HG03060 (cell line): ENCODE measurements at regions not wholly inside any gene's neighbourhood (a gene's known extent, or its start where the extent isn't known, plus 50 kb on each side); places are given as distances from the start of the nearest gene placed in this dataset.

Experiments
- ATAC-seq: cut with Tn5 transposase; IDR thresholded peaks from one replicate; pipeline ENCODE4 v1.9.1; 2021; ENCODE audit warnings: low read depth, moderate number of reproducible peaks; ENCODE audit not compliant: unreplicated experiment

DNA sequence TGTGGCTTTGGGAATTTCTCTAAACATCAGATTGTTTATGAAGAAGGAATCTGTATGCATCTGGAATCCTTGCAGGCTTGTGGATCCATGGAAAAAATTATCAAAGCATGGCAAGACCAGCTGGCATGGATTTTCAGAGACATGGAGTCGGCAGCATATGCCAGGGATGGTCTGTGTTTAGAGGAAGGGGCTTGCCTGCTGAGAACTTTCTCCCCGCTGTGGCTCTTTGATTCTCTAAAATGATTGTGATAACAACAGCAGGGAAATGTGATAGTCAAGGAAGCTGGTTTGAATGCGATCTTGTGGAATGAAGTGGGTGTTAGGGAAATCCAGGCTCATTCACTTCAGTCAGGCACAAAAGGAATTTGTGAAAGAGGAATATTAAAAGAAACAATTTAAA is 245.7 kb upstream of the THRB start:
- ATAC-seq, result no peak

GRCh38 chr3:24741506-24741905 is 246.9 kb upstream of the THRB start:
- ATAC-seq, result no peak

- no peak for ATAC-seq
These were observed 253.9 kb upstream of the THRB start for GRCh38 chr3:24748520-24748919.

- no peak for ATAC-seq
These were observed 256.4 kb upstream of the THRB start for GRCh38 chr3:24751020-24751419.

DNA sequence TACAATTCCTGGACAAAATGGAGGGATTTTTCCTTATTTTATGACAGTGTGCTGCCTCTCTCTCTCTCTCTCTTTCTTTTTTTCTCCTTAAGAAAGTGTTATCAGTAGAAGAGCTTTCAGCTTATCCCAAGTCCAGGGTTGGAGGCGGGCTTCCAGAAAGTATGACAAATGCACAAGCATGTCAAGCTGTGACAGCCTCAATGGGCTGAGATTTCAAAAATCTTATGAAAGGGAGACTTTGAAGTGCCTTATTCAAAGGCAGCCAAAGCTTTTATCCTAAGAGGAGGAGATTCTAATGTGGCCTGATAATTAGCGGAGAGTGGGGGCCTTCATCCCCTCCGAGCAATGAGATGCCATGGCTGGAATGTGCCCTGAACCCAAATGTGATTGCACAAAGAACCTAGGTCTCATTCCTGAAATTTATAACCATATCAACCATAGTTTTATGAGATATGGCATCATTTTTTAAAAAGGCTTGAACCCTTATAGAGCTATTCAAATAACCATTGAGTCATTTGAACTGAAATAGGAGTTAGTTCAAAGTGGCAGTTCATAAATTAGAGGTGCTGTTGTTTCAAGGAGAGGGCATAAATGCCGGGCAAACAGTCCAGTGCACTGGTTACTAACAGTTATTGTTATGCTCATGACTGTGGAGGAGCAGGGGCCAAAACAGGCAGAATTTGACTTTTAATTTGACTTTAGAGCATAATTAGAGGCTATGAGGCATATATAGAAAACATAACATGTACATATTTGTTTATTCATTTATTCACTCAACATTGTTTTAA is 261.6 kb upstream of the THRB start:
- ATAC-seq, result no peak

GRCh38 chr3:24763393-24763792 is 268.7 kb upstream of the THRB start:
- no peak for ATAC-seq

DNA sequence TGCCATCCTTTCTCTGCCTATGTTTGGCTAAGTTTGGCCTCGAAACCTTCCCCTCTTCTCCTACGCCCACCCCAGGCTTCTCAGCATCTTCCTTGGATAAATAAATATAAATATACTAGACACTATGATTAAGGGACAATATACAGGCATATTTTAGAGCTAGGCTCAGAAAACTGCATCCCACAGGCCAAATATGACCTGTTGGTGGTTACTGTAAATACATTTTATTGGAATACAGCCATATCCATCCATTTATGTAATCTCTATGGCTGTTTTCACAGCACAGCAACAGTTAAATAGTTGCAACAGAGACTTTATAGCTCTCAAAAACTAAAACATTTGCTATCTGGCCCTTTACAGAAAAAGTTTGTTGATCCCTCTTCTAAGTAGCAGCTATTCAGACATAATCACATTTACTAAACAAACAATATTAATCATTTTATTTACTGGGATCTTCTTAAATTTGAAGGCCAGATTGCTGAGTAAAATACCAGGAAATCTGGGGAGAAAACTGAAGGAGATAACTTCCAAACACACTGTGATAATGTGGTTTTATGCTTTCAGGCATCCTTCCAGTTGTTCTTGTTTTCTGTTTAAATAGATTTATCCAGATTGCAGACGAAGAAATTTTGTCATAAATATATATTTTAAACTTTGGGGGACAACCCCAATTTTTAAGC is 269.7 kb upstream of the THRB start:
- ATAC-seq, result no peak

GRCh38 chr3:24765399-24765798 is 270.7 kb upstream of the THRB start:
- no peak for ATAC-seq

GRCh38 chr3:24769918-24770317 is 275.3 kb upstream of the THRB start:
- ATAC-seq, result no peak

- no peak for ATAC-seq
These were observed 279.1 kb upstream of the THRB start for GRCh38 chr3:24773798-24774197.

GRCh38 chr3:24780991-24781390 is 286.3 kb upstream of the THRB start:
- no peak for ATAC-seq

GRCh38 chr3:24781454-24781853 is 286.8 kb upstream of the THRB start:
- no peak for ATAC-seq

GRCh38 chr3:24793896-24794295 is 299.2 kb upstream of the THRB start:
- ATAC-seq, result no peak

DNA sequence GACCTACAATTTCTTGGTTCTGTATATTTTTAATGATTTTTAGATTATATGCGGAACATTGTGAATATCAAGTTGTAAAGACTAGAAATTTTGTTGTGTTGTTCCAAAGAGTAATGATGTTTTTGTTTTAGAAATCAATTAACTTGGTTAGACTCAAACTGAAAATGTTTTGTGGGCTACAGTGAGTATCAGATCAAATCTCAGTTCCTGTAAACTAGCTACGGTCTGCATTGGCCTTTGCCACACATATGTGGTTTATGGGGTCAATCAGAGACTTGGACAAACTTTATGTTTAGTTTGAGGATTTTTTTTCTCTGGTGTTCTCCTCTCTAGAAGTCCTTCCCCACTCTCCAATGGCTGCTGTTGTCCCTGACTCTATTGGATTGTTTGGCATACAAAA is 308.0 kb upstream of the THRB start:
- peak; percentile 98 for ATAC-seq

DNA sequence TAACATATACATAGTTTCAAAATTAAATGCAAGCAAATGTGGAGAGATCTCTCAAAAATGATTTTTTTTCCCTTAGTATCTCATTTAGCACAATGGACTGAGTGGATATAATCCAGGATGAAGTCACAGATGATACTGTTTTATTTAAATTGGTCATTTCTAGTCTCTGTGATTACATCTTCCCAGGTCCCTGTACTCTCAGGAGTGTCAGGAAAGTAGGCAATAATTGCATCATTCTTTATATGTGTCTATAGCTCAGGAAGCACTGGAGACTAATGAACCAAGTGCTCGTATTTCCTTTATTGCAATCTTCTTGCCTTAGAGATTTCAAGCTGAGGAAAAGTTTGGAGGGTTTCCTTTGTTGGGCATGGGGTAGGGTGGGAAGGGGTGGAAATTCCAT is 309.4 kb upstream of the THRB start:
- ATAC-seq, result no peak

GRCh38 chr3:24810881-24811280 is 316.2 kb upstream of the THRB start:
- ATAC-seq, result no peak

GRCh38 chr3:24812116-24812515 is 317.5 kb upstream of the THRB start:
- ATAC-seq, result no peak

- no peak for ATAC-seq
These were observed 323.4 kb upstream of the THRB start for GRCh38 chr3:24818055-24818454.

- ATAC-seq, result no peak
These were observed 333.4 kb upstream of the THRB start for GRCh38 chr3:24828011-24828410.

GRCh38 chr3:24828551-24828950 is 333.9 kb upstream of the THRB start:
- no peak for ATAC-seq

GRCh38 chr3:24829011-24829581 is 334.4 kb upstream of the THRB start:
- no peak for ATAC-seq
